Hepatocyte (in vitro differentiated cells): ENCODE measurements at regions not wholly inside any gene's neighbourhood (a gene's known extent, or its start where the extent isn't known, plus 50 kb on each side); places are given as distances from the start of the nearest gene placed in this dataset.
A peak's percentile ranks its signal among the peaks of the same experiment; 100 is the strongest.

ENCODE experiments used
- DNase-seq: peaks from one replicate; pipeline ENCODE4 v3.0.0-alpha.2; 2016; ENCODE audit warnings: low spot score
- H2AFZ ChIP-seq: fragments of 200-600 bp; sonication (generic); 2 replicates; pipeline ENCODE4 v1.6.0; 2016; ENCODE audit warnings: antibody characterized with exemption, mild to moderate bottlenecking
- H3K27ac ChIP-seq: fragments of 200-600 bp; sonication (generic); 2 replicates; pipeline ENCODE4 v1.5.1; 2016; ENCODE audit warnings: mild to moderate bottlenecking
- H3K27me3 ChIP-seq: fragments of 200-600 bp; sonication (generic); 2 replicates; pipeline ENCODE4 v1.6.1; 2016
- H3K36me3 ChIP-seq: fragments of 200-600 bp; sonication (generic); replicated peaks from 2 replicates; pipeline ENCODE4 v1.5.1; 2016; ENCODE audit warnings: low read depth; ENCODE audit not compliant: insufficient read depth
- H3K4me1 ChIP-seq: fragments of 200-600 bp; sonication (generic); 2 replicates; pipeline ENCODE4 v1.5.1; 2016; ENCODE audit warnings: mild to moderate bottlenecking, moderate library complexity; ENCODE audit not compliant: insufficient read depth
- H3K4me2 ChIP-seq: fragments of 200-600 bp; sonication (generic); 2 replicates; pipeline ENCODE4 v1.6.0; 2016
- H3K4me3 ChIP-seq: fragments of 200-600 bp; sonication (generic); 2 replicates; pipeline ENCODE4 v1.5.1; 2016; ENCODE audit warnings: mild to moderate bottlenecking
- H3K79me2 ChIP-seq: fragments of 200-600 bp; sonication (generic); 2 replicates; pipeline ENCODE4 v1.6.0; 2017; ENCODE audit warnings: mild to moderate bottlenecking
- H3K9me2 ChIP-seq: fragments of 200-600 bp; sonication (generic); replicated peaks from 2 replicates; pipeline ENCODE4 v1.6.0; 2017; ENCODE audit warnings: mild to moderate bottlenecking; ENCODE audit not compliant: insufficient read depth
- H3K9me3 ChIP-seq: fragments of 200-600 bp; sonication (generic); 2 replicates; pipeline ENCODE4 v1.5.1; 2016; ENCODE audit warnings: low read depth, mild to moderate bottlenecking
- H4K20me1 ChIP-seq: fragments of 200-600 bp; sonication (generic); 2 replicates; pipeline ENCODE4 v1.6.0; 2016; ENCODE audit warnings: mild to moderate bottlenecking; ENCODE audit not compliant: insufficient read depth, poor library complexity, severe bottlenecking
- EZH2 ChIP-seq: fragments of 200-600 bp; sonication (generic); IDR thresholded peaks from 2 replicates; pipeline ENCODE4 v1.6.1; 2016; ENCODE audit warnings: antibody characterized with exemption, mild to moderate bottlenecking, borderline replicate concordance
- EZH2phosphoT487 ChIP-seq: fragments of 200-600 bp; sonication (generic); IDR thresholded peaks from one replicate; pipeline ENCODE4 v1.6.1; 2018; ENCODE audit warnings: antibody characterized with exemption, mild to moderate bottlenecking, low read depth, moderate library complexity; ENCODE audit not compliant: unreplicated experiment, severe bottlenecking
- WGBS: methylation state at CpG from one replicate; pipeline ENCODE4 v1.1.6; 2016; ENCODE audit warnings: low lambda C conversion rate; ENCODE audit errors: missing lambda C conversion rate; 5-methylcytosine and 5-hydroxymethylcytosine counted together
- TF ChIP-seq, protein P1 (sequence below): fragments of 200-600 bp; sonication (generic); IDR thresholded peaks from 2 replicates; pipeline ENCODE4 v1.5.1; 2016; ENCODE audit warnings: antibody characterized with exemption, mild to moderate bottlenecking; ENCODE audit not compliant: poor library complexity

DNA sequence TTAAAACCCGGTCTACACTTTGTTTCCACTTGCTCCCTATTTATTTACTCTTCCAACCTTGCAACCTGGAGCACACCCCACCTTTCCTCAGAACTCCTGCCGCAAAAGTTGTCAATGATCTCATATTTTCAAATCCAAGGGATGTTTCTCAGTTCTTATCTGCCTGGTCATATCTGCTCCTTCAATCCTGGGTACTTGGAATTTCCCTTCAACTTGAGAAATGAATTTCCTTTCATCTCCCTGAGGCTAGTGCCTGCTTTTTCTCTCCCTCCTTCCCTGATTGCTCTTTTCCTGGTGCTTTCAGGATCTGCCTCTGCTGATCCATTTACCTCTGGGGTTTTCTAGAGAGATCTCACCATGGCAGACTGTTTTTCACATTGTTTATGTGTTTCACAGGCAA lies 154.8 kb upstream of the IRS2 start:
- TF ChIP-seq, protein P1, sequence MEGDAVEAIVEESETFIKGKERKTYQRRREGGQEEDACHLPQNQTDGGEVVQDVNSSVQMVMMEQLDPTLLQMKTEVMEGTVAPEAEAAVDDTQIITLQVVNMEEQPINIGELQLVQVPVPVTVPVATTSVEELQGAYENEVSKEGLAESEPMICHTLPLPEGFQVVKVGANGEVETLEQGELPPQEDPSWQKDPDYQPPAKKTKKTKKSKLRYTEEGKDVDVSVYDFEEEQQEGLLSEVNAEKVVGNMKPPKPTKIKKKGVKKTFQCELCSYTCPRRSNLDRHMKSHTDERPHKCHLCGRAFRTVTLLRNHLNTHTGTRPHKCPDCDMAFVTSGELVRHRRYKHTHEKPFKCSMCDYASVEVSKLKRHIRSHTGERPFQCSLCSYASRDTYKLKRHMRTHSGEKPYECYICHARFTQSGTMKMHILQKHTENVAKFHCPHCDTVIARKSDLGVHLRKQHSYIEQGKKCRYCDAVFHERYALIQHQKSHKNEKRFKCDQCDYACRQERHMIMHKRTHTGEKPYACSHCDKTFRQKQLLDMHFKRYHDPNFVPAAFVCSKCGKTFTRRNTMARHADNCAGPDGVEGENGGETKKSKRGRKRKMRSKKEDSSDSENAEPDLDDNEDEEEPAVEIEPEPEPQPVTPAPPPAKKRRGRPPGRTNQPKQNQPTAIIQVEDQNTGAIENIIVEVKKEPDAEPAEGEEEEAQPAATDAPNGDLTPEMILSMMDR, result no peak
- no peak for TF ChIP-seq EZH2phosphoT487
- no peak for TF ChIP-seq EZH2
- 48% methylated on average over 2 of the region's 2 CpGs for WGBS
- H2AFZ ChIP-seq, result no peak overlapping the region

DNA sequence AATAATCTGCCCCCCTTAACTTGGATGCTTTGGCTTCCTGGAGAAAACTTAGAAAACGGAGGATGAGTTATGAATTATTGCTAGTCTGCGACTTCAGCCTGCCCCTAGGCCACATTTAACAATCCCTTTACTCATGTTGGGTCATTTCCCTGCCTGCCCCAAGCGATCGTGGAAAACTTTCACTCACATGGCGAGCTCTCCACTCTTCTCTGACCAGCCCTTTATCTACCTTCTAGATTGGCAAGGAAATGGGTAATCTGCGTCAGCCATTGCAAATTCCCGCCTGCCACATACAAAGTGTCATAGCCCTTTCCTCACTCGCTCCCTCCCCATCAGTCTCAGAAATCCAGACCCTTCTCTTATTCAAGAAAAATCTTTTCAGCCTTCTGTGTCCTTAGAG lies 154.3 kb upstream of the IRS2 start:
- peaks cover 19% of the 10 kb centered on the region for H3K4me1 ChIP-seq
- no peak for TF ChIP-seq EZH2phosphoT487
- TF ChIP-seq EZH2, result no peak
- TF ChIP-seq, protein P1, result no peak
- no peaks in the 10 kb centered on the region for H3K9me2 ChIP-seq
- no peak overlapping the region for H3K4me2 ChIP-seq
- H3K9me3 ChIP-seq, result no peaks in the 10 kb centered on the region
- no peak overlapping the region for H3K4me3 ChIP-seq
- no peak for DNase-seq
- no peaks in the 10 kb centered on the region for H3K36me3 ChIP-seq
- H3K27me3 ChIP-seq, result no peaks in the 10 kb centered on the region
- H3K79me2 ChIP-seq, result no peaks in the 10 kb centered on the region
- WGBS, result 86% methylated on average over 8 of the region's 8 CpGs
- H4K20me1 ChIP-seq, result no peaks in the 10 kb centered on the region
- H3K27ac ChIP-seq, result peak overlapping the region; percentile 7
- no peak overlapping the region for H2AFZ ChIP-seq

More for the DNA sequence above, 154.8 kb upstream of the IRS2 start:
- Histone ChIP-seq H3K9me3 (no peaks in the 10 kb centered on the region), H3K4me3 (no peak overlapping the region), H3K36me3 (no peaks in the 10 kb centered on the region), H3K4me2 (no peak overlapping the region), H3K9me2 (no peaks in the 10 kb centered on the region), H3K4me1 (peaks cover 19% of the 10 kb centered on the region), H3K27ac (peak overlapping the region; percentile 34), H3K27me3 (no peaks in the 10 kb centered on the region), H4K20me1 (no peaks in the 10 kb centered on the region), H3K79me2 (no peaks in the 10 kb centered on the region)
- DNase-seq, result no peak

DNA sequence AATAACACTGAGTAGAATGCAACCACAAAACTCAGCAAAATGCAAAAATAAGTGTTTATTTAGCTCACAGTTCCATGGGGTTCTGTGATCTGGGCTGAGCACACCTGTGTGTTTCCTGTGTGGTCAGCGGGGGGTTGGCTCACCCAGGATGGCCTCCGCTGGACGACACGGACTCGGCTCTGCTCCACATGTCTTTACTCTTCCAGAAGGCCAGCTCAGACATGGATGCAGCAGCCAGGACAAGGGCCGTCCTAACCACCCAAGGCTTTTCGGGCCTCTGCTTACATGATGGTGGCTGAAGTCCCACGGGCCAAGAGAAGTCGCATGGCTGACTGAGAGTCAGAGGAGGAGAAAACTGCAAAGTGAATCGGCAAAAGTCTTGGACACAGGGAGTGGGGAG lies 153.5 kb upstream of the IRS2 start:
- H3K4me2 ChIP-seq, result no peak overlapping the region
- DNase-seq, result no peak
- H3K27me3 ChIP-seq, result no peaks in the 10 kb centered on the region
- peak overlapping the region; percentile 87 for H3K27ac ChIP-seq
- no peak for TF ChIP-seq EZH2phosphoT487
- TF ChIP-seq, protein P1, result no peak
- no peak for TF ChIP-seq EZH2
- no peak overlapping the region for H2AFZ ChIP-seq
- no peak overlapping the region for H3K4me3 ChIP-seq
- no peaks in the 10 kb centered on the region for H3K9me2 ChIP-seq
- no peaks in the 10 kb centered on the region for H4K20me1 ChIP-seq
- no peaks in the 10 kb centered on the region for H3K36me3 ChIP-seq
- no peaks in the 10 kb centered on the region for H3K9me3 ChIP-seq
- H3K4me1 ChIP-seq, result peaks cover 19% of the 10 kb centered on the region
- no peaks in the 10 kb centered on the region for H3K79me2 ChIP-seq
- WGBS, result 96% methylated on average over 10 of the region's 10 CpGs

DNA sequence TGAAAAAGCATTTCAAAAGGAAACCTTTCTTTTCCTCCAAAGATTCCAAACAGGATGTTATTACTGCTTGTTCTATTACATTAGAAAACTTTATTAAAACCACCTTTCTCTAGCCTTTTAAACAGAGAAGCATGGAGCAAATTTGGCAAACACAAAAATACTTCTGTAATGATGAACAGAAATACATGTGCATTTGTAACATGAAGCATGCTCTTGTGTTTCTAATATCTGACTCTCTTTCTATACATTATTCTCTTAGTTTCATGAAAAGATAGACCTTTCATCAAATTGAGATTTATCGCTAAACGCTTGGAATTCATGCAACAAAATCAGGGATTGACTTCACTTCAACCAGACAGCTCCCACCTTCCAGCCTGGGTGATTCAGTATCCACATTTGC lies 152.8 kb upstream of the IRS2 start:
- Histone ChIP-seq H2AFZ (no peak overlapping the region), H4K20me1 (no peaks in the 10 kb centered on the region), H3K9me2 (no peaks in the 10 kb centered on the region), H3K27me3 (no peaks in the 10 kb centered on the region), H3K4me3 (no peak overlapping the region), H3K36me3 (no peaks in the 10 kb centered on the region), H3K79me2 (no peaks in the 10 kb centered on the region), H3K4me1 (peaks cover 19% of the 10 kb centered on the region), H3K9me3 (no peaks in the 10 kb centered on the region), H3K27ac (peak overlapping the region; percentile 87), H3K4me2 (peak overlapping the region; percentile 58)
- WGBS, result 83% methylated on average over 2 of the region's 2 CpGs
- no peak for DNase-seq
- no peak for TF ChIP-seq EZH2phosphoT487
- no peak for TF ChIP-seq EZH2
- TF ChIP-seq, protein P1, result no peak
